PC-3 (cell line): ENCODE measurements at regions not wholly inside any gene's neighbourhood (a gene's known extent, or its start where the extent isn't known, plus 50 kb on each side); places are given as distances from the start of the nearest gene placed in this dataset.

ENCODE experiments used
- ATAC-seq: fragments of 200-7000 bp; cut with Tn5 transposase; 2 replicates; pipeline ENCODE4 v1.9.1; 2020; ENCODE audit warnings: mild to moderate bottlenecking, moderate library complexity
- BruUV-seq: library from RNA; stranded (reverse); fragments of 400-500 nt; replicated peaks from 2 replicates; lab custom pipeline; 2021; lab: Mats Ljungman, UMichigan
- CTCF ChIA-PET: fragments of 300-600 bp; sonication (Branson Sonifier 250); formaldehyde crosslinking; loops from one replicate; lab custom pipeline; 2022; ENCODE audit warnings: antibody characterized with exemption; lab: Charles Lee
- POLR2A ChIA-PET: fragments of 300-600 bp; sonication (Branson Sonifier 250); formaldehyde crosslinking; loops from one replicate; lab custom pipeline; 2022; ENCODE audit warnings: antibody characterized with exemption; ENCODE audit not compliant: unreplicated experiment; lab: Charles Lee
- DNase-seq: peaks from one replicate; pipeline ENCODE4 v3.0.0-alpha.2; 2015
- H2AFZ ChIP-seq: fragments of 300-600 bp; sonication (generic); 2 replicates; pipeline ENCODE4 v1.6.0; 2016; ENCODE audit warnings: antibody characterized with exemption, low read length
- H3F3A ChIP-seq: fragments of 300-600 bp; sonication (generic); one replicate; pipeline ENCODE4 v1.6.0; 2017; ENCODE audit warnings: antibody characterized with exemption, low read length, control low read depth, mild to moderate bottlenecking; ENCODE audit not compliant: unreplicated experiment
- H3K27ac ChIP-seq: fragments of 300-600 bp; sonication (generic); 2 replicates; pipeline ENCODE4 v1.5.1; 2016; ENCODE audit warnings: mild to moderate bottlenecking, low read length
- H3K27me3 ChIP-seq: fragments of 300-600 bp; sonication (generic); 2 replicates; pipeline ENCODE4 v1.6.1; 2016; ENCODE audit warnings: low read length, mixed read lengths
- H3K36me3 ChIP-seq: fragments of 300-600 bp; sonication (generic); 2 replicates; pipeline ENCODE4 v1.6.1; 2016; ENCODE audit warnings: low read depth, mixed run types, low read length, mixed read lengths
- H3K4me1 ChIP-seq: fragments of 300-600 bp; sonication (generic); 2 replicates; pipeline ENCODE4 v1.5.1; 2016; ENCODE audit warnings: low read length; ENCODE audit not compliant: insufficient read depth
- H3K4me2 ChIP-seq: fragments of 300-600 bp; sonication (generic); 2 replicates; pipeline ENCODE4 v1.6.0; 2016; ENCODE audit warnings: low read length
- H3K4me3 ChIP-seq: fragments of 300-600 bp; sonication (generic); 2 replicates; pipeline ENCODE4 v1.5.1; 2016; ENCODE audit warnings: mild to moderate bottlenecking, low read length, mixed read lengths
- H3K79me2 ChIP-seq: fragments of 300-600 bp; sonication (generic); 2 replicates; pipeline ENCODE4 v1.6.1; 2017; ENCODE audit warnings: low read length, mixed read lengths
- H3K9ac ChIP-seq: fragments of 300-600 bp; sonication (generic); 2 replicates; pipeline ENCODE4 v1.6.0; 2016; ENCODE audit warnings: mild to moderate bottlenecking, low read length
- H3K9me2 ChIP-seq: fragments of 300-600 bp; sonication (generic); replicated peaks from 2 replicates; pipeline ENCODE4 v1.6.1; 2016; ENCODE audit warnings: mixed run types, low read length, mixed read lengths
- H3K9me3 ChIP-seq: fragments of 300-600 bp; sonication (generic); 2 replicates; pipeline ENCODE4 v1.6.1; 2016; ENCODE audit warnings: low read length, mixed read lengths
- H4K20me1 ChIP-seq: fragments of 300-600 bp; sonication (generic); 2 replicates; pipeline ENCODE4 v1.6.1; 2016; ENCODE audit warnings: low read length, mixed read lengths
- EZH2 ChIP-seq: fragments of 300-600 bp; sonication (generic); IDR thresholded peaks from one replicate; pipeline ENCODE4 v1.6.1; 2017; ENCODE audit warnings: antibody characterized with exemption, mild to moderate bottlenecking, low read length; ENCODE audit not compliant: unreplicated experiment
- EZH2phosphoT487 ChIP-seq: fragments of 300-600 bp; sonication (generic); IDR thresholded peaks from 2 replicates; pipeline ENCODE4 v1.6.1; 2018; ENCODE audit warnings: mild to moderate bottlenecking, antibody characterized with exemption, low read length, borderline replicate concordance
- intact Hi-C: fragments of 100-400 bp; cut with micrococcal nuclease; formaldehyde crosslinking; loops from 2 replicates; pipeline ENCODE4 v1.9.0; 2023
- TF ChIP-seq, protein P1 (sequence below): fragments of 300-600 bp; sonication (generic); conservative IDR thresholded peaks from 2 replicates; pipeline ENCODE4 v1.5.1; 2017; ENCODE audit warnings: antibody characterized with exemption, low read depth, mild to moderate bottlenecking, low read length

GRCh38 chr6:12446394-12446793, 156.2 kb downstream of the EDN1 start:
- Histone ChIP-seq H3K79me2 (no peaks in the 10 kb centered on the region), H3K27me3 (no peaks in the 10 kb centered on the region), H3K4me2 (no peak overlapping the region), H3K27ac (no peak overlapping the region), H3K4me3 (no peak overlapping the region), H4K20me1 (no peaks in the 10 kb centered on the region), H3K9ac (no peak overlapping the region), H3F3A (no peaks in the 10 kb centered on the region), H3K9me3 (no peaks in the 10 kb centered on the region), H3K9me2 (no peaks in the 10 kb centered on the region), H2AFZ (no peak overlapping the region), H3K4me1 (no peaks in the 10 kb centered on the region), H3K36me3 (no peaks in the 10 kb centered on the region)
- intact Hi-C loops: no loop called here
- ATAC-seq (no peak), DNase-seq (no peak)
- POLR2A ChIA-PET: no interaction called here
- CTCF ChIA-PET: no interaction called here
- TF ChIP-seq EZH2 (no peak), EZH2phosphoT487 (no peak)
- TF ChIP-seq, protein P1, sequence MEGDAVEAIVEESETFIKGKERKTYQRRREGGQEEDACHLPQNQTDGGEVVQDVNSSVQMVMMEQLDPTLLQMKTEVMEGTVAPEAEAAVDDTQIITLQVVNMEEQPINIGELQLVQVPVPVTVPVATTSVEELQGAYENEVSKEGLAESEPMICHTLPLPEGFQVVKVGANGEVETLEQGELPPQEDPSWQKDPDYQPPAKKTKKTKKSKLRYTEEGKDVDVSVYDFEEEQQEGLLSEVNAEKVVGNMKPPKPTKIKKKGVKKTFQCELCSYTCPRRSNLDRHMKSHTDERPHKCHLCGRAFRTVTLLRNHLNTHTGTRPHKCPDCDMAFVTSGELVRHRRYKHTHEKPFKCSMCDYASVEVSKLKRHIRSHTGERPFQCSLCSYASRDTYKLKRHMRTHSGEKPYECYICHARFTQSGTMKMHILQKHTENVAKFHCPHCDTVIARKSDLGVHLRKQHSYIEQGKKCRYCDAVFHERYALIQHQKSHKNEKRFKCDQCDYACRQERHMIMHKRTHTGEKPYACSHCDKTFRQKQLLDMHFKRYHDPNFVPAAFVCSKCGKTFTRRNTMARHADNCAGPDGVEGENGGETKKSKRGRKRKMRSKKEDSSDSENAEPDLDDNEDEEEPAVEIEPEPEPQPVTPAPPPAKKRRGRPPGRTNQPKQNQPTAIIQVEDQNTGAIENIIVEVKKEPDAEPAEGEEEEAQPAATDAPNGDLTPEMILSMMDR: no peak
- no TSS peak for BruUV-seq

- no TSS peak for BruUV-seq
- no peak for ATAC-seq
- Histone ChIP-seq H3K27ac (no peak overlapping the region), H3K9me2 (no peaks in the 10 kb centered on the region), H3K9ac (no peak overlapping the region), H3K4me2 (no peak overlapping the region), H3K27me3 (no peaks in the 10 kb centered on the region), H3K36me3 (0 out of 2 replicates have a peak, but pooled peaks cover 2% of the 10 kb centered on the region), H3K4me1 (no peaks in the 10 kb centered on the region), H3K9me3 (no peaks in the 10 kb centered on the region), H4K20me1 (no peaks in the 10 kb centered on the region), H3K4me3 (no peak overlapping the region), H3K79me2 (no peaks in the 10 kb centered on the region), H2AFZ (no peak overlapping the region), H3F3A (no peaks in the 10 kb centered on the region)
- intact Hi-C loops: no loop called here
- no peak for DNase-seq
- POLR2A ChIA-PET: no interaction called here
- TF ChIP-seq EZH2: no peak
- TF ChIP-seq EZH2phosphoT487: no peak
- TF ChIP-seq, protein P1: no peak
- CTCF ChIA-PET: no interaction called here
These were observed 159.3 kb downstream of the EDN1 start for GRCh38 chr6:12449447-12449846.

- Histone ChIP-seq H3K27me3 (no peaks in the 10 kb centered on the region), H4K20me1 (no peaks in the 10 kb centered on the region), H3K4me1 (no peaks in the 10 kb centered on the region), H3K27ac (no peak overlapping the region), H3K4me3 (no peak overlapping the region), H3K9ac (no peak overlapping the region), H3K79me2 (no peaks in the 10 kb centered on the region), H3K36me3 (0 out of 2 replicates have a peak, but pooled peaks cover 2% of the 10 kb centered on the region), H3F3A (no peaks in the 10 kb centered on the region), H3K9me2 (no peaks in the 10 kb centered on the region), H3K4me2 (no peak overlapping the region), H2AFZ (no peak overlapping the region), H3K9me3 (no peaks in the 10 kb centered on the region)
- CTCF ChIA-PET: no interaction called here
- intact Hi-C loops: no loop called here
- POLR2A ChIA-PET: no interaction called here
- TF ChIP-seq EZH2phosphoT487 (no peak), EZH2 (no peak)
- TF ChIP-seq, protein P1: no peak
- BruUV-seq: no TSS peak
- DNase-seq (no peak), ATAC-seq (no peak)
These were observed 160.3 kb downstream of the EDN1 start for GRCh38 chr6:12450467-12450866.
